Transverse colon (tissue), 4 donors: ENCODE measurements at regions not wholly inside any gene's neighbourhood (a gene's known extent, or its start where the extent isn't known, plus 50 kb on each side); places are given as distances from the start of the nearest gene placed in this dataset.

Source experiments
- CTCF ChIP-seq, 5 experiments: fragments of 200-600 bp in 3 of 5; fragments of 450-650 bp in 2 of 5; sonication (generic) in 3 of 5; IDR thresholded peaks; 1 replicate in 2 of 5; 2 replicates in 3 of 5; pipeline ENCODE4 v1.5.1; 2016 to 2017; ENCODE audit warnings: antibody characterized with exemption in 5 of 5, inconsistent platforms in 3 of 5, mild to moderate bottlenecking in 2 of 5, moderate library complexity in 1 of 5
- EP300 ChIP-seq: sonication (generic); formaldehyde crosslinking; IDR thresholded peaks from one replicate; pipeline ENCODE4 v1.6.1; 2017; ENCODE audit warnings: antibody characterized with exemption, low read depth
- POLR2AphosphoS5 ChIP-seq, 3 donors: sonication (generic); formaldehyde crosslinking; IDR thresholded peaks; one replicate each; pipeline ENCODE4 v1.6.1; 2016; ENCODE audit warnings: antibody characterized with exemption in 3 of 3

GRCh38 chr13:31629085-31629780, 110.1 kb upstream of the RXFP2 start:
- TF ChIP-seq EP300 (no peak), CTCF (IDR thresholded peaks at IDR 0.05) (no peak), POLR2AphosphoS5 (IDR thresholded peaks at IDR 0.05) (no peak)
